PC-3 (cell line): ENCODE measurements at regions not wholly inside any gene's neighbourhood (a gene's known extent, or its start where the extent isn't known, plus 50 kb on each side); places are given as distances from the start of the nearest gene placed in this dataset.
"Not testable (repeated sequence)": the region's sequence is repeated elsewhere in the genome, so short reads cannot be mapped to it uniquely, and the experiment has no call there.

Source experiments
- ATAC-seq: fragments of 200-7000 bp; cut with Tn5 transposase; 2 replicates; pipeline ENCODE4 v1.9.1; 2020; ENCODE audit warnings: mild to moderate bottlenecking, moderate library complexity
- BruUV-seq: library from RNA; stranded (reverse); fragments of 400-500 nt; replicated peaks from 2 replicates; lab custom pipeline; 2021; lab: Mats Ljungman, UMichigan
- CTCF ChIA-PET: fragments of 300-600 bp; sonication (Branson Sonifier 250); formaldehyde crosslinking; loops from one replicate; lab custom pipeline; 2022; ENCODE audit warnings: antibody characterized with exemption; lab: Charles Lee
- POLR2A ChIA-PET: fragments of 300-600 bp; sonication (Branson Sonifier 250); formaldehyde crosslinking; loops from one replicate; lab custom pipeline; 2022; ENCODE audit warnings: antibody characterized with exemption; ENCODE audit not compliant: unreplicated experiment; lab: Charles Lee
- DNase-seq: peaks from one replicate; pipeline ENCODE4 v3.0.0-alpha.2; 2015
- H2AFZ ChIP-seq: fragments of 300-600 bp; sonication (generic); 2 replicates; pipeline ENCODE4 v1.6.0; 2016; ENCODE audit warnings: antibody characterized with exemption, low read length
- H3F3A ChIP-seq: fragments of 300-600 bp; sonication (generic); one replicate; pipeline ENCODE4 v1.6.0; 2017; ENCODE audit warnings: antibody characterized with exemption, low read length, control low read depth, mild to moderate bottlenecking; ENCODE audit not compliant: unreplicated experiment
- H3K27ac ChIP-seq: fragments of 300-600 bp; sonication (generic); 2 replicates; pipeline ENCODE4 v1.5.1; 2016; ENCODE audit warnings: mild to moderate bottlenecking, low read length
- H3K27me3 ChIP-seq: fragments of 300-600 bp; sonication (generic); 2 replicates; pipeline ENCODE4 v1.6.1; 2016; ENCODE audit warnings: low read length, mixed read lengths
- H3K36me3 ChIP-seq: fragments of 300-600 bp; sonication (generic); 2 replicates; pipeline ENCODE4 v1.6.1; 2016; ENCODE audit warnings: low read depth, mixed run types, low read length, mixed read lengths
- H3K4me1 ChIP-seq: fragments of 300-600 bp; sonication (generic); 2 replicates; pipeline ENCODE4 v1.5.1; 2016; ENCODE audit warnings: low read length; ENCODE audit not compliant: insufficient read depth
- H3K4me2 ChIP-seq: fragments of 300-600 bp; sonication (generic); 2 replicates; pipeline ENCODE4 v1.6.0; 2016; ENCODE audit warnings: low read length
- H3K4me3 ChIP-seq: fragments of 300-600 bp; sonication (generic); 2 replicates; pipeline ENCODE4 v1.5.1; 2016; ENCODE audit warnings: mild to moderate bottlenecking, low read length, mixed read lengths
- H3K79me2 ChIP-seq: fragments of 300-600 bp; sonication (generic); 2 replicates; pipeline ENCODE4 v1.6.1; 2017; ENCODE audit warnings: low read length, mixed read lengths
- H3K9ac ChIP-seq: fragments of 300-600 bp; sonication (generic); 2 replicates; pipeline ENCODE4 v1.6.0; 2016; ENCODE audit warnings: mild to moderate bottlenecking, low read length
- H3K9me2 ChIP-seq: fragments of 300-600 bp; sonication (generic); replicated peaks from 2 replicates; pipeline ENCODE4 v1.6.1; 2016; ENCODE audit warnings: mixed run types, low read length, mixed read lengths
- H3K9me3 ChIP-seq: fragments of 300-600 bp; sonication (generic); 2 replicates; pipeline ENCODE4 v1.6.1; 2016; ENCODE audit warnings: low read length, mixed read lengths
- H4K20me1 ChIP-seq: fragments of 300-600 bp; sonication (generic); 2 replicates; pipeline ENCODE4 v1.6.1; 2016; ENCODE audit warnings: low read length, mixed read lengths
- CTCF ChIP-seq: fragments of 300-600 bp; sonication (generic); conservative IDR thresholded peaks from 2 replicates; pipeline ENCODE4 v1.5.1; 2017; ENCODE audit warnings: antibody characterized with exemption, low read depth, mild to moderate bottlenecking, low read length
- EZH2 ChIP-seq: fragments of 300-600 bp; sonication (generic); IDR thresholded peaks from one replicate; pipeline ENCODE4 v1.6.1; 2017; ENCODE audit warnings: antibody characterized with exemption, mild to moderate bottlenecking, low read length; ENCODE audit not compliant: unreplicated experiment
- EZH2phosphoT487 ChIP-seq: fragments of 300-600 bp; sonication (generic); IDR thresholded peaks from 2 replicates; pipeline ENCODE4 v1.6.1; 2018; ENCODE audit warnings: mild to moderate bottlenecking, antibody characterized with exemption, low read length, borderline replicate concordance
- intact Hi-C: fragments of 100-400 bp; cut with micrococcal nuclease; formaldehyde crosslinking; loops from 2 replicates; pipeline ENCODE4 v1.9.0; 2023

GRCh38 chr5:124104821-124105220, 592.8 kb downstream of the CSNK1G3 start:
- Histone ChIP-seq H2AFZ (no peak overlapping the region), H3K4me1 (peaks cover 26% of the 10 kb centered on the region), H3K4me2 (peak overlapping the region; percentile 37), H3K9me3 (no peaks in the 10 kb centered on the region), H3K9me2 (no peaks in the 10 kb centered on the region), H3F3A (no peaks in the 10 kb centered on the region), H3K27me3 (no peaks in the 10 kb centered on the region), H4K20me1 (no peaks in the 10 kb centered on the region), H3K9ac (no peak overlapping the region), H3K79me2 (no peaks in the 10 kb centered on the region), H3K36me3 (no peaks in the 10 kb centered on the region), H3K27ac (peak overlapping the region; percentile 77), H3K4me3 (no peak overlapping the region)
- CTCF ChIA-PET, result no interaction called here
- POLR2A ChIA-PET, result no interaction called here
- TF ChIP-seq EZH2phosphoT487 (no peak), CTCF (no peak), EZH2 (no peak)
- no TSS peak for BruUV-seq
- intact Hi-C loops, result loop anchor here (5.0 kb wide), 1 partner anchor 153 kb away; no protein-coding TSS in a partner anchor
- ATAC-seq (no peak), DNase-seq (no peak)

GRCh38 chr5:124104344-124104743, 592.4 kb downstream of the CSNK1G3 start:
- BruUV-seq, result no TSS peak
- ATAC-seq, result peak; percentile 69
- DNase-seq, result peak; percentile 80
- Histone ChIP-seq H3K4me1 (peaks cover 26% of the 10 kb centered on the region), H2AFZ (no peak overlapping the region), H3K4me2 (peak overlapping the region; percentile 37), H3K9me3 (no peaks in the 10 kb centered on the region), H3K79me2 (no peaks in the 10 kb centered on the region), H3K4me3 (0 out of 2 replicates have a peak overlapping the region, but pooled peaks have one; percentile 5), H3K9ac (no peak overlapping the region), H3F3A (no peaks in the 10 kb centered on the region), H3K27ac (peak overlapping the region; percentile 77), H4K20me1 (no peaks in the 10 kb centered on the region), H3K9me2 (no peaks in the 10 kb centered on the region), H3K36me3 (no peaks in the 10 kb centered on the region), H3K27me3 (no peaks in the 10 kb centered on the region)
- intact Hi-C loops, result loop anchor here (5.0 kb wide), 1 partner anchor 152 kb away; no protein-coding TSS in a partner anchor
- POLR2A ChIA-PET, result no interaction called here
- CTCF ChIA-PET, result interaction anchor here (0.5 kb wide), 1 partner anchor 642 kb away, joined by 9 read pairs; the partner anchor contains the start of gene ZNF608
- TF ChIP-seq EZH2, result no peak
- TF ChIP-seq EZH2phosphoT487, result no peak
- TF ChIP-seq CTCF, result no peak

- H3K4me3 ChIP-seq, result no peak overlapping the region
- H3K9me2 ChIP-seq, result no peaks in the 10 kb centered on the region
- peaks cover 26% of the 10 kb centered on the region for H3K4me1 ChIP-seq
- H3K9ac ChIP-seq, result no peak overlapping the region
- H3K4me2 ChIP-seq, result peak overlapping the region; percentile 37
- no peak overlapping the region for H2AFZ ChIP-seq
- no peaks in the 10 kb centered on the region for H4K20me1 ChIP-seq
- H3K27ac ChIP-seq, result peak overlapping the region; percentile 77
- H3K9me3 ChIP-seq, result no peaks in the 10 kb centered on the region
- no peaks in the 10 kb centered on the region for H3K79me2 ChIP-seq
- H3K27me3 ChIP-seq, result no peaks in the 10 kb centered on the region
- H3K36me3 ChIP-seq, result no peaks in the 10 kb centered on the region
- no TSS peak for BruUV-seq
- intact Hi-C loops, result loop anchor here (5.0 kb wide), 1 partner anchor 151 kb away; no protein-coding TSS in a partner anchor
- ChIA-PET CTCF (interaction anchor here (0.5 kb wide), 1 partner anchor 643 kb away, joined by 9 read pairs; the partner anchor contains the start of gene ZNF608), POLR2A (no interaction called here)
- ATAC-seq (peak; percentile 86), DNase-seq (peak; percentile 84)
- TF ChIP-seq EZH2phosphoT487 (no peak), EZH2 (no peak), CTCF (no peak)
- no peaks in the 10 kb centered on the region for H3F3A ChIP-seq
These were observed 591.7 kb downstream of the CSNK1G3 start for GRCh38 chr5:124103671-124104070.

GRCh38 chr5:124103056-124103455, 591.1 kb downstream of the CSNK1G3 start:
- Histone ChIP-seq H3K27ac (peak overlapping the region; percentile 77), H3K4me2 (peak overlapping the region; percentile 29; the same call in 1 of the 2 replicates), H3K4me1 (peaks cover 26% of the 10 kb centered on the region)
- intact Hi-C loops, result loop anchor here (5.0 kb wide), 1 partner anchor 151 kb away; no protein-coding TSS in a partner anchor
- BruUV-seq, H3F3A ChIP-seq, POLR2A ChIA-PET, H3K79me2 ChIP-seq, H3K9ac ChIP-seq, H3K4me3 ChIP-seq, H4K20me1 ChIP-seq, CTCF ChIA-PET, H3K9me2 ChIP-seq, H3K27me3 ChIP-seq, ATAC-seq, H3K9me3 ChIP-seq, H3K36me3 ChIP-seq, H2AFZ ChIP-seq: not testable (repeated sequence)
- peak; percentile 11 for DNase-seq
